GM21619 (cell line): ENCODE measurements at regions not wholly inside any gene's neighbourhood (a gene's known extent, or its start where the extent isn't known, plus 50 kb on each side); places are given as distances from the start of the nearest gene placed in this dataset.

Source experiments
- ATAC-seq: cut with Tn5 transposase; IDR thresholded peaks from one replicate; pipeline ENCODE4 v1.9.1; 2021; ENCODE audit not compliant: unreplicated experiment

- ATAC-seq = no peak
Observed at GRCh38 chr5:3811116-3811515, 215.5 kb downstream of the IRX1 start.

GRCh38 chr5:3818624-3819023 is 223.0 kb downstream of the IRX1 start:
- ATAC-seq = no peak

GRCh38 chr5:3825531-3826451 is 230.2 kb downstream of the IRX1 start:
- ATAC-seq = no peak

GRCh38 chr5:3827624-3828023 is 232.0 kb downstream of the IRX1 start:
- ATAC-seq = no peak

- ATAC-seq = no peak
Observed at GRCh38 chr5:3828761-3829160, 233.1 kb downstream of the IRX1 start.

GRCh38 chr5:3833566-3833965 is 237.9 kb downstream of the IRX1 start:
- no peak for ATAC-seq

GRCh38 chr5:3835811-3836210 is 240.2 kb downstream of the IRX1 start:
- no peak for ATAC-seq

- ATAC-seq = no peak
Observed at GRCh38 chr5:3836528-3836927, 240.9 kb downstream of the IRX1 start.

GRCh38 chr5:3837506-3837905 is 241.9 kb downstream of the IRX1 start:
- ATAC-seq = no peak

GRCh38 chr5:3839151-3839550 is 243.5 kb downstream of the IRX1 start:
- ATAC-seq = no peak

GRCh38 chr5:3842591-3842990 is 247.0 kb downstream of the IRX1 start:
- no peak for ATAC-seq

GRCh38 chr5:3843706-3844105 is 248.1 kb downstream of the IRX1 start:
- no peak for ATAC-seq

GRCh38 chr5:3844266-3844665 is 248.6 kb downstream of the IRX1 start:
- ATAC-seq = no peak

GRCh38 chr5:3845230-3845629 is 249.6 kb downstream of the IRX1 start:
- ATAC-seq = no peak

GRCh38 chr5:3852161-3852916 is 256.7 kb downstream of the IRX1 start:
- no peak for ATAC-seq

- no peak for ATAC-seq
Observed at GRCh38 chr5:3853362-3853761, 257.7 kb downstream of the IRX1 start.

GRCh38 chr5:3854188-3854821 is 258.7 kb downstream of the IRX1 start:
- no peak for ATAC-seq

- ATAC-seq = no peak
Observed at GRCh38 chr5:3856036-3856435, 260.4 kb downstream of the IRX1 start.

GRCh38 chr5:3858524-3858923 is 262.9 kb downstream of the IRX1 start:
- no peak for ATAC-seq

- no peak for ATAC-seq
Observed at GRCh38 chr5:3862906-3863305, 267.3 kb downstream of the IRX1 start.

- no peak for ATAC-seq
Observed at GRCh38 chr5:3875144-3875543, 279.5 kb downstream of the IRX1 start.

GRCh38 chr5:3878267-3878666 is 282.6 kb downstream of the IRX1 start:
- no peak for ATAC-seq
